NCI-H1417 treated with DMSO at 0.1 percent for 48 hours (cell line): ENCODE measurements at regions not wholly inside any gene's neighbourhood (a gene's known extent, or its start where the extent isn't known, plus 50 kb on each side); places are given as distances from the start of the nearest gene placed in this dataset.

ENCODE experiments used
- DNase-seq: peaks from one replicate; lab custom pipeline; 2025; lab: John Stamatoyannopoulos, UW

DNA sequence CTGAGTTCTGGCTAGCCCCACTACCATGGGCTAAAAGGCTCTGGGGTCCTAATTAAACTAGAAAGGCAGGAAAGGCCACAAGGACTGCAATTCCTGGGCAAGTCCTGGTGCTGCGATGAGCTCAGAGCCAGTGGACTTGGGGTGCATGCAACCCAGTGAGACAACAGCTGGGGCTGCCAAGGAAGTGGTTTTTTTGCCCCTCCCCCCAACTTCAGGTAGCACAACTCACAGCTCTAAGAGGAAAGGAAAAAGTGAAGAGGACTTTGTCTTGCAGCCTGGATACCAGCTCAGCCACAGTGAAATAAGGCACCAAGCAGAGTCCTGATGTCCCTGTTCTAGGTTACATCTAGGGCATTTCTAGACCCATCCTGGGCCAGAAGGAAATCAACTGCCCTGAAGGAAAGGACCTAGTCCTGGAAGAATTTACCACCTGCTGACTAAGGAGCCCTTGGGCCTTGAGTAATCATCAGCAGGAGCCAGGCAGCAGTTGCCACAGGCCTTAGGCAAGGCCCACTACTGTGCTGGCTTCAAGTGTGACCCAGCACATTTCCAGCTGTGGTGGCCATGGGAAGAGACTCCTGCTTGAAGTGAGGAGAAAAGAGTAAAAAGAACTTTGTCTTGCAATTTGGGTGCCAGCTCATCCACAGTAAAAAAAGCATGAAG is 358.4 kb downstream of the BTBD3 start:
- no peak for DNase-seq

DNA sequence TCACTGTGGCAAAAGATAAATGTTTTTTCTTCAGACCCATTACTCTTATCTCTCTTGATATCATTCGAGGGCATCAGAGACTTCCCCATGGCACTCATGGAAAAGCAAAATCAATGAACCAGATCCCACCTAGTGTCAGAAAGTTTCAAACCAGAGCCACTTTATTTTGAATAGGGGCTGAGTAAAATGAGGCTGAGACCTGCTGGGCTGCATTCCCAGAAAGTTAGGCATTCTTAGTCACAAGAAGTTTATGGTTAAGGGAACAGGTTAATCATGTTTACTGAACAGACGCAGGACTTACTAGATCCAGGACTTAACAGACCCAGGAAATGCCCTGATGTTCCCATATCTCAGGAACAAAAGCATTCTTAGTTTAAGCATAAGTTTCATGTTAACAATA is 369.9 kb downstream of the BTBD3 start:
- DNase-seq, result no peak

DNA sequence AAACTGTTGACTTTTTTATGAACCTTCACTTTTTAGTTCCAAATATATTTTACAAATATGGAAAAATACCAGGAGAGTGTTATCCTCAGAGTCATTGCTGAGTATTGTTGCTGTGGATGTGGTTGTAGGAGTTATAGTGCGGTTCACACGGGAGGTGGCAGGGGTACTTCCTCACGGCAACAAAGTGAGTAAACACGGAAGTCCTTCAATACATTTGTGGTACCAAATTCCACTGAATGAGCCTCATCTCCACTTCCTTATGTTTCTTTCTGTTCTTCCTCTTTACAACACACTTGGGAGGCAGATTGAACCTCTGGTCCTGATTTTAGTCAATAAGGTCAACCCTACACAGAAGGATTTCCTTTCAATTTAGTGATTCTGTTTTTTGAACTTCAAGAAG is 371.8 kb downstream of the BTBD3 start:
- no peak for DNase-seq

DNA sequence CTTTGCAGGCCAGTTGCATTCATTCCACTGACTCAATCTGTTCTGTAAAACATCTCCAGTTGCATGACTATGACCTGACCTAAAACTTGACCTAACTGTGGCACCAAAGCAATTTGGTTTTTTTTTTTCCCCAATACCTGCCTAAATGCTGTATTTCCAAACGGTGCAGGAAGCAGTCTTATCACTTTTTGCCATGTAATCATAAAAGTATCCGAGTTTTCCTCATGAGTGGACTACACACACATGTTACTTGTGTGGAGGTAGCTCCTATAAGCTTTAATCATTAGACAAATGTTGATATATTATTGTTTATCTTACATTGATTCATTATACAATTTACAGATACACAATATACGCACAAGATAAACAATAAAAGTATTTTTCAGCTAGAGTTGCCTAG is 373.7 kb downstream of the BTBD3 start:
- DNase-seq, result no peak

DNA sequence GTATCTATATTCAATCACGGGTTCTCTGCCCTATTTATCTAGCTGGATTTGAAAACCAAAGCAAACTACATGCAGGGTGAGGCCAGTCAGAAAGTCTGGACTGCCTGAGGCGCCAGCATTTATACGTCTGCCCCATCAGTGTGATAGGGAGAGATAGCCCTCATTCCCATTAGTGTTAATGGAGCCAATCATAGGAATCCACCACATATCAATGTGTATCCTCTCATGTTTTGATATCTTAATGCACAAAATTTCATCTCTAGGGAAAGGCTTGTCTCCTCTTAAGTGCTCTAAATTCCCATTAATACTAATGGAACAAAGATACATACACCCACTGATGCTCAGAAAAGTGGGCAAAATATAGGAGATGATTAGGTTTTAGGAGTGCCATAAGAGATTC is 376.2 kb downstream of the BTBD3 start:
- DNase-seq, result no peak

DNA sequence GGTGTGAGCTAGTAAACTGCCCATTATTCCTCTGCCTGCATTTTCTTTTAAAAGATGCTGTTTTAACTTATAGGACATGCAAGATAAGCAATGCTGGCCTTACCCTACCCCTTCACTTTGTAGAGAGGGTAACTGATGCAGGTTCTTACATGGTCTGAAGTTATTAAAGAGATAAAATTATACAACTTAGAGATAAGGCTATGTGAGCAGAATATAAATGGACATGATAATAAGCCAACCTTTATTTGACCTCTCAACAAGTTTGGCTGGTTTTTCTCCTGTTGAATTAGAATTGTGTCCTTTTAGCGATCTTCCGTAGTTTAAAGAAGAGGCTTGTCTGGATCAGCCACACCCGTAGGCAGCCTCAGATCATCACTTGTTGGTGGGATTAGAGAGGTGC is 377.0 kb downstream of the BTBD3 start:
- no peak for DNase-seq

DNA sequence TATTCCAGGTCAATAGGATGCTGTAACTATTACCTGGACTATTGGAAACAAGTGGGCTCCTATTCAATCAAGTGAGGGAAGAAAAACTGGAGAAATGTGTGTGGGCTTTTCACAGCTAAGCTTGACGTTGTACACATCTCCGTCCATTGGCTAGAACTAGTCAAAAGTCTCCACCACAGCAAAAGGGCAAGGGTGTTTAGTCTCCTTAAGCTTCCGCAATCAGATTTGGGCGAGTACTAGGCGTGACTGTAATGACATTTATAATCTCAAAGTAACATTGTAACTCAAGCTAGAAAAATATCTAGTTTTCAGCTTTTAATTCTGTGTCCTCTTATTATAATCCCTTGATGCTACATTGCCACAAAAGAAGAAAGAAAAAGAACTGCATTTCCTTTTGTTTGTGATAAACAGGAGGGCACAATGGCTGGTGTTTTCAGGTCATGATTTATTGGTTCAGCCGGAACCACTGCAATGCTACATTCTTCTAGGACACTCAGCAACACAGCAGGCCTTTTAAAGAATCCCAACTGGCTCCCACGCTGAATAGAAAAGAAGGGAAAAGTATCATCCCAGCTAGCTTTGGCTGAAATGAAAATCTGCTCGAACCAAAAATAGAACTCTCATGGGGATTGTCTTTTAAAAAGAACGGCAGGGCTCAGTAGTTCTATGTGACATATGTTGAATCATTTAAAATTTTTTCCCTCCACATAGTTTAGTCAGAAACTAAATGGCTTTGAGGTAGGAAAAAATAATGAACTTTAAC is 387.7 kb downstream of the BTBD3 start:
- no peak for DNase-seq

DNA sequence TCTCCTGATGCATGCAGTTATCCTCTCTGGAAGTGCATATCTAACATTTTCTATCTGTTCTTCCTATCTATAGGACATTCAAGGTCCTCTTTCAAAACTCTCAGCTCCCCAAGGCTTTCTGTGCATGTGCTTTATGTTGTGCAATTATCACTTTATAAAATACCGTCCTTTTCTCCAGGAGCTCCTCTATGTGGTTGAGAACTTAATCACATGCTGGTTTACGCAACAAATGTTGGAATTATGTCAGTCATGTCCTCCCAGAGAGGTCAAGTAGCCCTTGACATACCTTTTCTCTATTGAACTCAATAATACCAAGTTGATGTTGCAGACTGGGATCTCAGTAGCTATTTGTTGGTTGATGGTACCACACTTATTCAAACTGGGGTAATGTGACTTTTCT is 388.4 kb downstream of the BTBD3 start:
- no peak for DNase-seq

DNA sequence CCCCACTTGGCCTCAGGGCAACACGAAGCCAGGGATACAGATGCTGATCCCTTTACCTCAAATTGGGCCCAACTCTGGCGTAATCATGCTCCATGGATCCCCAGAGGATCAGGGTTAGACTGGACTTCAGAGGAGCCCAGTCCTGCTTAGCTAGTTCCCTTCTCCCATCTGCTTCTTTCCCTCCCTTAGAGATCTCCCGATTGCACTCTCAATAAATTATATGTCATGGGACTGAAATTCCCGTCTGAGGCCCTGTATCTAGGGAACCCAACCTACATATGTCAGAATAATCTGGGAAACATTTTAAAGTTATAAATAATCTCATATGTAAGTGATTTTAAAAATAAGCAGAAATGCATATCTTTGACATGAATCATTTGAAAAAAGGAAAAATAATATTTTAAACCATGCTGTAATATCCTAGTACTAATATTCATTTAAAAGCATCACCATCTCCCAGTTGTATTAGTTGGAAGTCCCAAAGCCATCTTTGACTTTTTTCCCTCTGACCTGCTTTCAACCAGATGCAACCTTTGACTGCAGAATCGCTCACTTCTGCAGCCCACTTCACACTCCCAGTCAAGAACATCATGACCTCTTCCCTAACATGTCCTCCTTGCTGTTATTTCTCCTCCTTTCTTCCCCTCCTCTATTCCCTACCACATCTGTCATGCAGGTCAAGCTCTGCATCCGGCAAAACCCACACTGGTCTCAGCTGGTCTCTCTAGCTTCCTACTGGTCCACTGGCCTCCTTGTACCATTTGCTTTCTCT is 393.6 kb downstream of the BTBD3 start:
- no peak for DNase-seq

DNA sequence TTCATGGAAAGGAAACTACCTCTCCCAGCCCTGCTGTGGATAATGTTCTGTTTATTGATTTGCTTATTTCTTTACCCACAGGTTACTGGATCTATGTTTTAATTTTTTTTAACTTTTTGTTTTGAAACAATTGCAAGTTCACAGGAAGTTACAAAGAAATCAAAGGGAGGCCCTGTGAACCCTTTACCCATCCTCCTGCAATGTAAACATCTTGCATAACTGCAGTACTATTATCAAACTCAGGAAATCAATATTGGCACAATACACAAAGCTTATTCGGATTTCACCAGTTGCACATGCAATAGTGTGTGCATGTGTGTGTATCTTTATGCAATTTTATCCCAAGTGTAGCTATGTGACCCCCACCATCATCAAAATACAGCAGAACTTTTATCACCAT is 398.0 kb downstream of the BTBD3 start:
- no peak for DNase-seq

DNA sequence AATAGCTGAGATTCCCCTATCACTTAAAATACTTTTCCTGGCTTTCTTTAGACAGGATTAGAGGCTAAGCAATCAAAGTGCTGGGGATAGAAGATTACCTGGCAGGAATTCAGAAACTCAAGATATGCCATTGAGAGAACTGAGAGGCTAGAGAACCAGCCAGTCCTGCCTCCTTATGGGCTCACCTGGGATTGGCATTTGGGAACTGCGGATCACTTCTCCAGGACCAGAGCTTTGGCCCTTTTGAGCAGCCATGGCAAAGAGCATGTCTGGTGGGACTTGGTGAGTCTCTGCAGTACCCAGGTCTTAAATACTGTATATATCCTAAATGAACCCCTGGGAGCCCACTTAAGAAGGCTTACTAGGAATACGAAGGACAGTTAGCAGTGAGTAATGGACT is 399.1 kb downstream of the BTBD3 start:
- DNase-seq, result no peak

DNA sequence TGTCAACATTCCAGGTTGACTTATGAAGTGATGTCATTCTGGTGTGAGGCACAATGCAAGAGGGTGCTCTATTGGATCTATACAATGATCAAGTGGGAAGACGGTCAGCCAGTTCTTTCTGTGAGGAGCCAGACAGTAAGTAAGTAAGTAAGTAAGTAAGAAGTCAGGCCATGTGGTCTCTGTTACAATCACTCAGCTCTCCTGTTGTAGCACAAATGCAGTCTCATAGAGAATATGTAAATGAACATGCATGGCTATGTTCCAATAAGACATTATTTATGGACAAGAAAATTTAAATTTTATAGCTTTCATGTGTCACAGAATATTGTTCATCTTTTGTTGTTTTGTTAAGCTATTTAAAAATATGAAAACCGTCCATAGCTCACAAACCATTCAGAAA is 399.7 kb downstream of the BTBD3 start:
- DNase-seq, result no peak

DNA sequence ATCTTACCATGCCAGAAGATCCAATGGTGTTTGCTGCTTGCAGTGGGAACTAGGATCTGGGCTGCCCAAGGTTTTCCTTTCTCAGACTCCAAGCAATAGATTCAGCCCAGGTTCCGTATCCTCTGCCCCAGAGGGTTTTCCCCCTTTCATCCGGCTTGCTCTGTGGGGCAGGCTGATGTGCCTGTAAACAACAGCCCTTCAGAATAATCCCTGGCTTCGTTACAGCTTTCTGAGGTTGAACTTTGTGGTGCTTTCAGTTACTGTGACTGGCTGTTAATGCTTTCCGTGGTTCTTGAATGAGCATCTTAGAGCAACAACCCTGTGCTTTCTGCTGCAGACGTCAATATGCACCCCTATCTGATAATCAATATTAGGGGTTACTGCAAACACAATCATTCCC is 400.4 kb downstream of the BTBD3 start:
- DNase-seq, result no peak

DNA sequence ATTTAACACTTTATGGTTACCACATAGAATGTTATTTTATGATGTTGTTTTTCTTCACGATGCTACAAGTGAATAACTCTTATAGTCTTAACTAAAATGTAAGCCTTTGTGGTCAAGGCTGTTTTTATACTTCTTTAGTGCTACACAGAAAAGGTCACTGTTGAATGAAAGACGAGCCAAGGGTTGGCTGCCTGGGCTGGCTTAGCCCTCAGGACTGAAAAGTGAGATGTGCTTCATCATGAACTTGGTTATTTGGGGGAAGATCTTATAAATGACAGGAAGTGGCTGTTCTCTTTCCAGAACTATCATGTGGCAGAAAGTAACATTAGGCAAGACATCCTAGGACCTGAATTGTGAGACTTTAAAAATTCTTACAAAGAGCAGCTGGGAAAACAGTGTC is 404.0 kb downstream of the BTBD3 start:
- DNase-seq, result no peak

DNA sequence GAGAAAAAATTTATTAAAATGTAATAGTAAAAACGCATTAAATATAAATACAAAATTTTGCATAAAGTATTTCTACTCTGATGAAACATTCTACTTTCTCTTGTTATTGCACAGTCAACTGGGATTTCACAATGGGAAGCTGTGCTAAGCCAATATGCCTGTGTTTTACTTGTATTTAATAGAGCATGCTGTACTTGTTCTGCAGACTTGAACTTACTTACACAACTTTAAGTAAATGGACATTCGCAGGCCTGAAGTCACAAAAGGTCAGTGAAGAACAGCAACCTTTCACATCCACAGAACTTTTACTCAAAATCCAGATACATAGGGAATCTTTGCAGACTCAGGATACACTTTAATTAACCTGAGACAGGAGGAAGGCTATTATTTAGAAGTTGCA is 409.5 kb downstream of the BTBD3 start:
- DNase-seq, result no peak

DNA sequence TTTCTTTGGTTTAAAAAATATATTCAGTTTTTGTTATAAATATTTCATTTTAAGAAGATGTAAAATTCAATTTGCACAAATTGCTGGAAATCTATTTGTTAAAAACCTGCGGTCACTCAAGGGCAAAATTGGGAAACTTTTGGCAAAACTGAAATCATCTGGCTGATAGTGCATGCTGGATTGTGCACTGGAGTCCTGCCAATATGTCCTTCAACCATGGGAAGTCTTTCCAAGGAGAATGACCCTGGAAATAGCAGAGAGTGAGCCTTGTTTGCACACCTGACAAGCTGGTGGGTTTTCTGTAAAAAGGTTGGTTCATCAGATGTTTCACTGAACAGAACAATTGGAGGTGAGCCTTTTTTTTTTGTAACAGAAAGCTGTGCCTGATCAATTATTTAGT is 413.5 kb downstream of the BTBD3 start:
- no peak for DNase-seq

DNA sequence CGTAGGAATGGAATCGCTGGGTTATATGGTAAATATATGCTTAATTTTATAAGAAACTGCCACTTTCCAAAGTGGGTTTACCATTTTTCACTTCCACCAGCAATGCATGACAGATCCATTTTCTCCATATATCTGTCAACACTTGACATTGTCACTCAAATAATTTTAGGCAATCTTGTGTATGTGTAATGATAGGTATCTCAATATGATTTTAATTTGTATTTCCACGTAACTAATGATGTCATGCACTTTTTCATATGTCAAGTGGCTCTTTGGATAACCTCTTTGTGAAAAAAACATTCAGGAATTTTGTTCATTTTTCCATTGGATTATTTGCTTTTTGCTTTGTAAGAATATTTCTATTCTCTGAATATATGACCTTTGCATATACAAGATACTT is 419.9 kb downstream of the BTBD3 start:
- no peak for DNase-seq

DNA sequence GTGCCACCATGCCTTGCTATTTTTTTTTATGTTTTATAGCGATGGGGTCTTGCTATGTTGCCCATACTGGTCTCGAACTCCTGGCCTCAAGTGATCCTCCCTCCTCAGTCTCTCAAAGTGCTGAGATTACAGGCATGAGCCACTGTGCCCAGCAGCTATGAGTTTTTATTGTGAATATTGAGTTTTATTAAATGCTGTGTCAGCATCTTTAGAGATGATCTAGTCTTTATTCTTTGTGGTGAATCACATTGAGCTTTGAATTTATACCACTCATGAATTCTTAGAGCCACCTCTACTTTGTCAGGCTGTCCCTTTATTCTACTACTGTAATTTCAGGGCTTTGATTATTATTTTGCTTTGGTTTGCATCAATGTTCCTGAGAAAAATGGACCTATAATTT is 428.3 kb downstream of the BTBD3 start:
- no peak for DNase-seq

DNA sequence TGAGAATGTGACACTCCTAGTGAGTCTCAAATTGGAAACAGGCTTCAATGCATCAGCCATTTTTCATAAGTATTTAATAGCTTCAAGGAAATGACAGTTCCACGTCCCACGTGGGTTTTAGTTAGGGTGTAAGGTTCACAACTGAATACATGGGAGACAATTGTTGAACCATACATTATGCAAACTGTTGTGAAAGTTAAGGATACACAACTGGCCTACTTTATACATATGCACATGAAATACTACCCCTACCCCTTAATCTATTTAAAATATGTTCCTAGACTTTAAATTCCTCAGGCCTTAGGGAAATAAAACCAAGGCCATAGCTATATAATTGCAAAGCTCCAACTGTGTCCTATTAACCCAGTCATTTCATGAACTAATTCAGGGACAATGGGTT is 436.1 kb downstream of the BTBD3 start:
- no peak for DNase-seq

DNA sequence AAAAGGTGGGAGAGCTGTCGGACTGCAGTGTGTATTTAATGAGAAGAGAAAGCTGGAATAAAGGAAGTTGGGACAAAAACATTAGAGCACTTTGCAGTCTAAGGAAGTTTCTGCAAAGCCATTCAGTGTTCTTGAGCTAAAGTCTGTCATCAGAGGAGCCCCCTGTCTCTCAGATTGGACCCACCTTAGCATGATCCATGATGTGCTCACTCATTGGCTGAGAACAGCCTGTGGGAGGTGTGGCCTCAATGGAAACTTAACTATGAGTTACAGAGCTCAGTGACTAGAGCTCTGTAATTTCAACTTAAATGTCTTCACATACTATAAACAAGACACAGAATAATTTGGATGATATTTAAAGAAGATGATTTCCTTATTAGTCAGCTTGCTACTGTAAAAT is 437.0 kb downstream of the BTBD3 start:
- DNase-seq, result no peak

DNA sequence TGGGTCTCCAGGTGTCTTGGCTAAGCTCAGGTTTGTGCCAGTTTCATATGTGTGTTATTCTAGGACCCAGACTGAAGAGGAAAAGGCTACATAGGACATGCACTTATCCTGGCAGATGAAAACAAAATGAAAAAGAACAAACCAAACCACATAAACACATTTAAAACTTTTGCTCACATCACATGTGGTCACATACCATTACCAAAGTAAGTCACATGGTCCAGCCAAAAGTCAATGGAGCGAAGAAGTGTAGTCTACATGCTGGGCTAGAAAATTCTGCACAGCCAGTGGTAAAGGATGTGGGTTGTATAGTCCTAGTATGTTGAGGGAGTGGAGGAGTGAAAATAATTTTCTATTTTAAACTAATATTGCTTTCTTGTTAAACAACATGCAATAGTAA is 437.5 kb downstream of the BTBD3 start:
- no peak for DNase-seq

DNA sequence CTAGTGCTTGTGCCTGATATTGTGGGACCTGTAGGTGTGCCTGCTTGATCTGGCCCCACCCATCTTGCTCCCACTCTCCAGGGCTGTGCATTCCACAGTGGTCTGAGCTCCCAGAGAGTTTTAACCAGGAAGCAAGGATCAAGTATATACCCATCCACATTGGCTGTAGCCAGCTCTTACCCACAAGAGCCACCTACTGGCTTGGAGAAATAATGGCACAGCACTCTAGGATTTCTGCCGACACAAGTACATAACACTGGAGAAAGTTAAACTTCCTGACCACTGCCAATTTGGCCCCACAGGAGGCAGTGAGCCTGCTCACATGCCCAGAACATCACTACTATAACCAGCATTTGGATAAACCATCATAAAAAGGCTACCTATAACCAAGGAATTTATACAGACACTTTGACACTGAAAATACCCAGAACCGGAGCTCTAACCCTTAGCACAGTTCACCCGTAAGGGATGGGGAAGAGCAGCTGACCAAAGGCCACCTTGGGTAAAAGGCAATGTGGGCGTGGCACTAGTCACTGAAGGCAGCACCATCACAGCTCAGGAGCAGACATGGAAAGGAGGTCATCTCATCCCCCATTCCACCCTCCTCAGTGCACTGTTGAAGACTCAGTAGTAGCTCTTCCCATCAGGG is 440.4 kb downstream of the BTBD3 start:
- no peak for DNase-seq

DNA sequence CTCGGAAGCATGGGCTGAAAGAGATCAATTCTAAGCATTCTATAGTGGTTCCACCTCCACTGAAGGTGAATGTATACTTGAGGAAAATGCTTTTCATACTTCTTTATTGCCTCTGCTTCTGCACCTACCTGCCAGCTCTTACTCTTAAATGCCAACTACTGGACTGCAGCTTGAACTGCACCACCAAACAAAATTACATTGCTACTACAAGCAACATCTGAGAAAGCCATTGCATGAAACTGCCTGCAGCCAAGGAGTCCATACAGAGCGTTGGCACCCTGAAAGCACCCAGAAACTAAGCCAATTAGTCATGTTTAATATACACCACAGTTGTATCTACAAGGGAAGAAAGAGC is 440.9 kb downstream of the BTBD3 start:
- no peak for DNase-seq
